K562 (cell line): ENCODE measurements at regions not wholly inside any gene's neighbourhood (a gene's known extent, or its start where the extent isn't known, plus 50 kb on each side); places are given as distances from the start of the nearest gene placed in this dataset.

ENCODE experiments used
- EHMT2 ChIP-seq: fragments of 450-650 bp; IDR thresholded peaks from 2 replicates; pipeline ENCODE4 v1.6.1; 2018; ENCODE audit warnings: antibody characterized with exemption
- FOXA3 ChIP-seq, 2 experiments: fragments of 450-650 bp in 1 of 2; sonication (generic) in 1 of 2; formaldehyde crosslinking; IDR thresholded peaks in 1 of 2; conservative IDR thresholded peaks in 1 of 2; 2 replicates each; pipeline versions ENCODE4 v1.4.0 to v1.8.0; 2020 to 2022; ENCODE audit warnings: mild to moderate bottlenecking in 2 of 2, missing genetic modification reagents in 1 of 2
- HNRNPLL ChIP-seq: fragments of 200-400 bp; formaldehyde crosslinking; IDR thresholded peaks from 2 replicates; pipeline ENCODE4 v1.6.1; 2017; ENCODE audit warnings: low read length, low read depth, mild to moderate bottlenecking; ENCODE audit not compliant: poor library complexity, severe bottlenecking
- KDM1A ChIP-seq, 2 experiments: fragments of 450-650 bp; IDR thresholded peaks; 2 replicates each; pipeline ENCODE4 v1.6.1; 2016; ENCODE audit warnings: mild to moderate bottlenecking in 2 of 2
- MAFG ChIP-seq: fragments of 450-650 bp; conservative IDR thresholded peaks from 2 replicates; pipeline ENCODE4 v1.6.1; 2016; ENCODE audit warnings: missing genetic modification characterization, missing compliant biosample characterization
- MYC ChIP-seq, 2 experiments: fragments of 250-450 bp in 1 of 2; sonication (Bioruptor Pico) in 1 of 2; IDR thresholded peaks; 2 replicates each; pipeline versions ENCODE4 v1.5.1 to v1.6.1; 2012 to 2021; ENCODE audit warnings: low read depth in 2 of 2, borderline replicate concordance in 1 of 2, improper control_type of control experiment in 1 of 2, low read length in 1 of 2, mild to moderate bottlenecking in 1 of 2, moderate library complexity in 1 of 2
- POLR2AphosphoS2 ChIP-seq: IDR thresholded peaks from 2 replicates; pipeline ENCODE4 v1.6.1; 2012; ENCODE audit warnings: low read length, improper control_type of control experiment
- RAD51 ChIP-seq: fragments of 450-650 bp; IDR thresholded peaks from 2 replicates; pipeline ENCODE4 v1.7.1; 2016; ENCODE audit warnings: low read depth, mild to moderate bottlenecking, borderline replicate concordance
- RCOR1 ChIP-seq, 2 experiments: IDR thresholded peaks; 2 replicates each; pipeline ENCODE4 v1.6.1; 2012; ENCODE audit warnings: low read depth in 2 of 2, low read length in 2 of 2, borderline replicate concordance in 1 of 2, improper control_type of control experiment in 1 of 2
- TEAD4 ChIP-seq, 2 experiments: sonication (generic) in 1 of 2; formaldehyde crosslinking in 1 of 2; IDR thresholded peaks; 2 replicates each; pipeline versions ENCODE4 v1.6.1 to v1.8.0; 2012 to 2022; ENCODE audit warnings: borderline replicate concordance in 1 of 2, inconsistent platforms in 1 of 2, low read length in 1 of 2, mild to moderate bottlenecking in 1 of 2, missing genetic modification reagents in 1 of 2
- ZNF274 ChIP-seq: IDR thresholded peaks from 2 replicates; pipeline ENCODE4 v1.6.1; 2011; ENCODE audit warnings: low read depth, mild to moderate bottlenecking, low read length, moderate library complexity, borderline replicate concordance
- TF ChIP-seq, protein P1 (sequence below): fragments of 450-650 bp; IDR thresholded peaks from 2 replicates; pipeline ENCODE4 v1.6.1; 2016; ENCODE audit warnings: low read depth
- TF ChIP-seq, protein P2 (sequence below), 3 experiments: IDR thresholded peaks in 2 of 3; conservative IDR thresholded peaks in 1 of 3; 2 replicates each; pipeline ENCODE4 v1.5.1; 2011 to 2012; ENCODE audit warnings: low read length in 3 of 3, mild to moderate bottlenecking in 3 of 3, control low read depth in 2 of 3, improper control_type of control experiment in 1 of 3, inconsistent platforms in 1 of 3, low read depth in 1 of 3, mixed read lengths in 1 of 3, moderate library complexity in 1 of 3; ENCODE audit not compliant: insufficient read depth in 2 of 3
- TF ChIP-seq, protein P3 (sequence below), 2 experiments: fragments of 450-650 bp in 1 of 2; IDR thresholded peaks; 2 replicates each; pipeline ENCODE4 v1.6.1; 2011 to 2017; ENCODE audit warnings: low read depth in 2 of 2, antibody characterized with exemption in 1 of 2, borderline replicate concordance in 1 of 2, low read length in 1 of 2, mild to moderate bottlenecking in 1 of 2, mixed read lengths in 1 of 2; ENCODE audit not compliant: control insufficient read depth in 1 of 2

DNA sequence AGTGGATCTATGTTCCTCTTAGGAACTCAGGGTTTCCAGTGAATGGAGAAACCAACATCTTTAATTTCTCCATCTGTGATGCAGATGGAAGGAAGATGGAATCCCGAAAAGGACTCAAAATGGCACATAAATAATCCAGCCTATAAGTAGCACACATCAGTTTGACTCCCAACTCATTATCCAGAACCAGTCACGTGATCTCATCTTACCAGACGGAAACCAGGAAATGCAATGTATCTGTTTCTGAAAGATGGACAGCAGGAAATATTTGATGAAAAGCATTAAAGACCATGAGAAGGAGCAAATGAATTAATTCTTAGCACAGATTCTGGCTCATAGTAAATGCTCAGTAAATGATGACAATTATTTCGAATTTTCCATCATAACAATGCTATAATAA is 443.1 kb upstream of the FMR1 start:
- TF ChIP-seq EHMT2 (no peak), POLR2AphosphoS2 (no peak), RCOR1 (IDR thresholded peaks at IDR 0.05; ENCODE audit: borderline replicate concordance in 1 of 2, low read depth in 2 of 2, low read length in 2 of 2) (no peak), TEAD4 (IDR thresholded peaks at IDR 0.05; ENCODE audit: low read length) (no peak), TEAD4 (CRISPR knock-in tag; IDR thresholded peaks at IDR 0.05; ENCODE audit: borderline replicate concordance) (no peak), HNRNPLL (no peak), MYC (IDR thresholded peaks at IDR 0.05; ENCODE audit: low read depth, low read length) (no peak), MYC (CRISPR knock-in tag; IDR thresholded peaks at IDR 0.05; ENCODE audit: borderline replicate concordance, low read depth) (no peak), RAD51 (no peak), KDM1A (IDR thresholded peaks at IDR 0.05) (no peak), MAFG (no peak), ZNF274 (no peak), FOXA3 (CRISPR knock-in tag; conservative IDR thresholded peaks at IDR 0.05 in 1 of 2, IDR thresholded peaks at IDR 0.05 in 1 of 2) (no peak)
- TF ChIP-seq, protein P1, sequence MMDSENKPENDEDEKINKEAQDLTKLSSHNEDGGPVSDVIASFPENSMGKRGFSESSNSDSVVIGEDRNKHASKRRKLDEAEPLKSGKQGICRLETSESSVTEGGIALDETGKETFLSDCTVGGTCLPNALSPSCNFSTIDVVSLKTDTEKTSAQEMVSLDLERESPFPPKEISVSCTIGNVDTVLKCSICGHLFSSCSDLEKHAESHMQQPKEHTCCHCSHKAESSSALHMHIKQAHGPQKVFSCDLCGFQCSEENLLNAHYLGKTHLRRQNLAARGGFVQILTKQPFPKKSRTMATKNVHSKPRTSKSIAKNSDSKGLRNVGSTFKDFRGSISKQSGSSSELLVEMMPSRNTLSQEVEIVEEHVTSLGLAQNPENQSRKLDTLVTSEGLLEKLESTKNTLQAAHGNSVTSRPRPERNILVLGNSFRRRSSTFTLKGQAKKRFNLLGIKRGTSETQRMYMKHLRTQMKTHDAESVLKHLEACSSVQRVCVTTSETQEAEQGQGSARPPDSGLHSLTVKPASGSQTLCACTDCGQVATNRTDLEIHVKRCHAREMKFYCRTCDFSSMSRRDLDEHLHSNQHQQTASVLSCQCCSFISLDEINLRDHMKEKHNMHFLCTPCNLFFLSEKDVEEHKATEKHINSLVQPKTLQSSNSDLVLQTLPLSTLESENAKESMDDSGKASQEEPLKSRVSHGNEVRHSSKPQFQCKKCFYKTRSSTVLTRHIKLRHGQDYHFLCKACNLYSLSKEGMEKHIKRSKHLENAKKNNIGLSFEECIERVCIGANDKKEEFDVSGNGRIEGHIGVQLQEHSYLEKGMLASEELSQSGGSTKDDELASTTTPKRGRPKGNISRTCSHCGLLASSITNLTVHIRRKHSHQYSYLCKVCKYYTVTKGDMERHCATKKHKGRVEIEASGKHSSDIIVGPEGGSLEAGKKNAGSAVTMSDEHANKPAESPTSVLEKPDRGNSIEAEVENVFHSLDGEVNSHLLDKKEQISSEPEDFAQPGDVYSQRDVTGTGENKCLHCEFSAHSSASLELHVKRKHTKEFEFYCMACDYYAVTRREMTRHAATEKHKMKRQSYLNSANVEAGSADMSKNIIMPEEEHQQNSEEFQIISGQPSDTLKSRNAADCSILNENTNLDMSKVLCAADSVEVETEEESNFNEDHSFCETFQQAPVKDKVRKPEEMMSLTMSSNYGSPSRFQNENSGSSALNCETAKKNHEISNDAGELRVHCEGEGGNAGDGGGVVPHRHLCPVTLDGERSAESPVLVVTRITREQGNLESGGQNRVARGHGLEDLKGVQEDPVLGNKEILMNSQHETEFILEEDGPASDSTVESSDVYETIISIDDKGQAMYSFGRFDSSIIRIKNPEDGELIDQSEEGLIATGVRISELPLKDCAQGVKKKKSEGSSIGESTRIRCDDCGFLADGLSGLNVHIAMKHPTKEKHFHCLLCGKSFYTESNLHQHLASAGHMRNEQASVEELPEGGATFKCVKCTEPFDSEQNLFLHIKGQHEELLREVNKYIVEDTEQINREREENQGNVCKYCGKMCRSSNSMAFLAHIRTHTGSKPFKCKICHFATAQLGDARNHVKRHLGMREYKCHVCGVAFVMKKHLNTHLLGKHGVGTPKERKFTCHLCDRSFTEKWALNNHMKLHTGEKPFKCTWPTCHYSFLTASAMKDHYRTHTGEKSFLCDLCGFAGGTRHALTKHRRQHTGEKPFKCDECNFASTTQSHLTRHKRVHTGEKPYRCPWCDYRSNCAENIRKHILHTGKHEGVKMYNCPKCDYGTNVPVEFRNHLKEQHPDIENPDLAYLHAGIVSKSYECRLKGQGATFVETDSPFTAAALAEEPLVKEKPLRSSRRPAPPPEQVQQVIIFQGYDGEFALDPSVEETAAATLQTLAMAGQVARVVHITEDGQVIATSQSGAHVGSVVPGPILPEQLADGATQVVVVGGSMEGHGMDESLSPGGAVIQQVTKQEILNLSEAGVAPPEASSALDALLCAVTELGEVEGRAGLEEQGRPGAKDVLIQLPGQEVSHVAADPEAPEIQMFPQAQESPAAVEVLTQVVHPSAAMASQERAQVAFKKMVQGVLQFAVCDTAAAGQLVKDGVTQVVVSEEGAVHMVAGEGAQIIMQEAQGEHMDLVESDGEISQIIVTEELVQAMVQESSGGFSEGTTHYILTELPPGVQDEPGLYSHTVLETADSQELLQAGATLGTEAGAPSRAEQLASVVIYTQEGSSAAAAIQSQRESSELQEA = no peak
- TF ChIP-seq, protein P2, sequence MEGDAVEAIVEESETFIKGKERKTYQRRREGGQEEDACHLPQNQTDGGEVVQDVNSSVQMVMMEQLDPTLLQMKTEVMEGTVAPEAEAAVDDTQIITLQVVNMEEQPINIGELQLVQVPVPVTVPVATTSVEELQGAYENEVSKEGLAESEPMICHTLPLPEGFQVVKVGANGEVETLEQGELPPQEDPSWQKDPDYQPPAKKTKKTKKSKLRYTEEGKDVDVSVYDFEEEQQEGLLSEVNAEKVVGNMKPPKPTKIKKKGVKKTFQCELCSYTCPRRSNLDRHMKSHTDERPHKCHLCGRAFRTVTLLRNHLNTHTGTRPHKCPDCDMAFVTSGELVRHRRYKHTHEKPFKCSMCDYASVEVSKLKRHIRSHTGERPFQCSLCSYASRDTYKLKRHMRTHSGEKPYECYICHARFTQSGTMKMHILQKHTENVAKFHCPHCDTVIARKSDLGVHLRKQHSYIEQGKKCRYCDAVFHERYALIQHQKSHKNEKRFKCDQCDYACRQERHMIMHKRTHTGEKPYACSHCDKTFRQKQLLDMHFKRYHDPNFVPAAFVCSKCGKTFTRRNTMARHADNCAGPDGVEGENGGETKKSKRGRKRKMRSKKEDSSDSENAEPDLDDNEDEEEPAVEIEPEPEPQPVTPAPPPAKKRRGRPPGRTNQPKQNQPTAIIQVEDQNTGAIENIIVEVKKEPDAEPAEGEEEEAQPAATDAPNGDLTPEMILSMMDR (IDR thresholded peaks at IDR 0.05 in 2 of 3, conservative IDR thresholded peaks at IDR 0.05 in 1 of 3; ENCODE audit: insufficient read depth in 2 of 3, low read depth in 1 of 3, low read length in 3 of 3) = no peak
- TF ChIP-seq, protein P3, sequence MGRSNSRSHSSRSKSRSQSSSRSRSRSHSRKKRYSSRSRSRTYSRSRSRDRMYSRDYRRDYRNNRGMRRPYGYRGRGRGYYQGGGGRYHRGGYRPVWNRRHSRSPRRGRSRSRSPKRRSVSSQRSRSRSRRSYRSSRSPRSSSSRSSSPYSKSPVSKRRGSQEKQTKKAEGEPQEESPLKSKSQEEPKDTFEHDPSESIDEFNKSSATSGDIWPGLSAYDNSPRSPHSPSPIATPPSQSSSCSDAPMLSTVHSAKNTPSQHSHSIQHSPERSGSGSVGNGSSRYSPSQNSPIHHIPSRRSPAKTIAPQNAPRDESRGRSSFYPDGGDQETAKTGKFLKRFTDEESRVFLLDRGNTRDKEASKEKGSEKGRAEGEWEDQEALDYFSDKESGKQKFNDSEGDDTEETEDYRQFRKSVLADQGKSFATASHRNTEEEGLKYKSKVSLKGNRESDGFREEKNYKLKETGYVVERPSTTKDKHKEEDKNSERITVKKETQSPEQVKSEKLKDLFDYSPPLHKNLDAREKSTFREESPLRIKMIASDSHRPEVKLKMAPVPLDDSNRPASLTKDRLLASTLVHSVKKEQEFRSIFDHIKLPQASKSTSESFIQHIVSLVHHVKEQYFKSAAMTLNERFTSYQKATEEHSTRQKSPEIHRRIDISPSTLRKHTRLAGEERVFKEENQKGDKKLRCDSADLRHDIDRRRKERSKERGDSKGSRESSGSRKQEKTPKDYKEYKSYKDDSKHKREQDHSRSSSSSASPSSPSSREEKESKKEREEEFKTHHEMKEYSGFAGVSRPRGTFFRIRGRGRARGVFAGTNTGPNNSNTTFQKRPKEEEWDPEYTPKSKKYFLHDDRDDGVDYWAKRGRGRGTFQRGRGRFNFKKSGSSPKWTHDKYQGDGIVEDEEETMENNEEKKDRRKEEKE (IDR thresholded peaks at IDR 0.05; ENCODE audit: borderline replicate concordance in 1 of 2, control insufficient read depth in 1 of 2, low read depth in 2 of 2, low read length in 1 of 2) = no peak
